HG02938 (cell line): ENCODE measurements at regions not wholly inside any gene's neighbourhood (a gene's known extent, or its start where the extent isn't known, plus 50 kb on each side); places are given as distances from the start of the nearest gene placed in this dataset.
"Not testable (repeated sequence)": the region's sequence is repeated elsewhere in the genome, so short reads cannot be mapped to it uniquely, and the experiment has no call there.

Experiments used
- ATAC-seq: cut with Tn5 transposase; IDR thresholded peaks from one replicate; pipeline ENCODE4 v1.9.1; 2021; ENCODE audit warnings: mild to moderate bottlenecking, moderate library complexity; ENCODE audit not compliant: unreplicated experiment

DNA sequence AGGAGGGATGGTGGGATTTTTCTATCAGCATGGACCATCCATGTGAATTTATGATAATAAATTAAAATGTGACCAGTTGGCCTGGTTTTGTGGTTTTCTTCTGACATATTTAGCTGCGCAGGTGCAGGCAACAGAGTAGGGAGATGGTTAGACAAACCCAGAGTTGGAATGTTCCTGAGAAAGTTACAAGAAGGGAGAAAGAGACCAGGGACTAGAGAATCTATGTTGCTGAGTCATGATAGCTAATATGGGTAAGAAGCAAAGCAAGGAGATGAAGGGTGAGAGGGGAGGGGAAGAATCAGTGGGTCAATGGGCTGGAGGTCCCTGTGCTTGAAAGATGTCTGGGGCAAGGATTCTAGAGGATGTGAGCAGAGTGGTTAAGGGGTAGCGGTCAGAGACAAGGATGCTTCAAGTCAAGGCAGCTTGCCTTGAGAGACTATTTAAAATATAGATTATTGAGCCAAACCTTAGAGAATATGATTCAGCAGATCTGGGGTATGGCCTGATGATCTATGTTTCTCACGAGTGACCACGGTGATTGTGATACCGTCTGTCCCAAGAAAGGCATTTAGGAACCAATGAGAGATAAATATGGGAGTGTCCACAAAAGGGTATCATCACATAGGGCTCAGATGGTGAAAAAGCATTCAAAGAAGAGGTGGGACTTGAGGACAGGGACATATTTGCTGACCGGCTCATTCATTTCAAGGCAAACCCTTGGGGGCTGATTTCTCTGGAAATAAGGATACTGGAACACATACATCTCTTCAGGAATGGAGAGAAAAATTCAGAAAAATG, 219.7 kb upstream of the PLD5 start:
- ATAC-seq = no peak

DNA sequence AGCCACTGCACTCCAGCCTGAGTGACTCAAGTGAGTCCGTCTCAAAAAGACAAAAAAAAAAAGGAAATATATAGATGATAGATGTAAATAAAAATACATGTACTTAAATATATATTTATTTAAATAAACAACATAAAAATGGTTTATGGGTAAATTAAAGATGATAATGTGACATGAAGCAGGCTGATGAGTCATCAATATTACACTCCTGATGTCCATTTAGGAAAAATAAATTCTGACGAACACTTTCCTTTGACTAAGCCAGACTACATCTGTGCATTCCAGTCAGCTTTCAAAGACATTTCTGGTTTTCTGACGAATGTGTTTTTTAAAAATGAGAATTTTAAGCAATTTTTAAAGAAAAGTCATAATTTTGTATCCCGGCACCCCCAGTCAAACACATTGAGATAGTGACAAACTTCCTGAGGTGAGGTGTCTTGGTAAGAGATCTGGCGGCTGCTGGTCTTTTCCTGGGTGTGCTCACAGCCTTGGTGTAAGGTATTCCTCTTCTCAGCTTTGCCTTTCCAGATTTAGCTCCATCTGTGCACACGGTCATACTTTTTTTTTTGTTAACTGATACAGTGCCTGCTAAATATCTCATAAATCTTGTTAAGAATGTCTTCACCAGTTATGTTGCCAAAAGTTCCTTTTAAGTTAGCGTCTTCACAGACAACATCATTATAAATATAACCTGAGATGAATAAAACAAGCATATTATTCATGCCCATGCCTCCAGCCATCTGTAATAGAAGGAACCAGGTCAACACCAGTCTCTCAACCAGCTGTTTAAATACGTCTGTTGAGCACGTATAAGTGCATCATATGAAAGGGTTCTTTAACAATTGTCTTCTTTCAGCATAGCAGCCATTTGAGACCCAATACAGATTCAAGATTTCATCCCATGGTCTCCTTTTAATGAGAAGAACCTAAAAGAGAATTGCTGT, 214.5 kb upstream of the PLD5 start:
- ATAC-seq = no peak

- ATAC-seq = no peak
Observed at GRCh38 chr1:242736611-242737010, 212.1 kb upstream of the PLD5 start.

DNA sequence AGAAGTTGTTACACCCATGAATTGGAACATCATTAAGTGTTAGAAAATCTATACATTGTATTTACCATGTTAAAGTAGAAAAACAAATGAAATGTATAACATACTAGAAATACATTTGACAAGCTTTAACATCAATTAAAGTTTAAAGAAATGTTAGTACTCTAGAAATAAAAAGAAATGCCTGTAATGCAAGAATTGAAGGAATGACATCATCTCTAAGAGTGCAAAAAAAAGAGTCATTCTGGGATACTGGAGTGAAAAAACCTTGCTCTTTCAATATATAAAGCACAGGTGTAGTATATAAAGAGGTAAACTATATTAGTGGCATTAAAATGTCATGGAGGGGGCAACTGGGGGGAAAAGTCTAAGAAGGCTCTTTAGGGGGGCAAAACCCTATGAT, 210.8 kb upstream of the PLD5 start:
- ATAC-seq = no peak

GRCh38 chr1:242731446-242731845, 206.9 kb upstream of the PLD5 start:
- ATAC-seq = no peak

GRCh38 chr1:242728696-242729095, 204.2 kb upstream of the PLD5 start:
- ATAC-seq = no peak

- ATAC-seq = no peak
Observed at GRCh38 chr1:242723044-242723716, 198.7 kb upstream of the PLD5 start.

GRCh38 chr1:242718967-242719366, 194.5 kb upstream of the PLD5 start:
- ATAC-seq = no peak

GRCh38 chr1:242712248-242712647, 187.8 kb upstream of the PLD5 start:
- ATAC-seq = no peak

- ATAC-seq = no peak
Observed at GRCh38 chr1:242710847-242711246, 186.3 kb upstream of the PLD5 start.

DNA sequence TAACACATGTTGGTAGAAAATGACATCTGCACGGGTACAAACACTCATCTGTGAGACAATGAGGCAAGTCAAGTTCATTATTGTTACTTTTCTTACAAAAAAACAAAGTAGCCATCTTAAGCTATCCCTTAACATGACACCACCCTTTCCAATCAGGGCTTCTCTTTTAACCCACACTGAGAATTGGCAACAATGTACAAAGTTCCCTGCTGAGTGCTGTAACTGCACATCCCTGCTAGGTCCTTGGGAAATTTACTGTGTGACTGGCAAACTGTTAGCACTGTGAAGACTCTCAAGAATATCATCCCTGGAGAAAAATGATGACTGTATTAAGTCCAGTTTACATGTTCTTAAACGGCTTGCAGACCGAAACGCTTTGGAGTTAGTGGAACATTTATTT, 185.8 kb upstream of the PLD5 start:
- ATAC-seq = no peak

DNA sequence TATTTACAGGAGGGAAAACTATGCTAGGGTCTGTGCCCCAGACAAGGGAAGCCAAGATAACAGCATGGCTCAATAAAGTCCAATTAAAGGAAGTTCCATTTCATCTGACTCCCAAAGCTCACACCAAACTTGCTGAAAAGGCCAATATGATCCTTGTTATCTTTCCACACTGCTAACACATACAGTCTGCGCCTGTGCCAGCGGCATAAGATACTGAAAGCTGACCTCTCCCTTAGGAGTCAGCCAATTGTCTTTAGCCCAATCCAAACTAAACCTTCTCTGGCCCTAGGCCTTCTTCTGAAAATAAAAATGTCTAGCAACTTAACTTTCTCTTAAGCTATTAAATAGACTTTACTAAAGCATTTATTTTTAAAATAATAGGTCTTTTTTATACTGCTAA, 179.0 kb upstream of the PLD5 start:
- ATAC-seq = no peak

DNA sequence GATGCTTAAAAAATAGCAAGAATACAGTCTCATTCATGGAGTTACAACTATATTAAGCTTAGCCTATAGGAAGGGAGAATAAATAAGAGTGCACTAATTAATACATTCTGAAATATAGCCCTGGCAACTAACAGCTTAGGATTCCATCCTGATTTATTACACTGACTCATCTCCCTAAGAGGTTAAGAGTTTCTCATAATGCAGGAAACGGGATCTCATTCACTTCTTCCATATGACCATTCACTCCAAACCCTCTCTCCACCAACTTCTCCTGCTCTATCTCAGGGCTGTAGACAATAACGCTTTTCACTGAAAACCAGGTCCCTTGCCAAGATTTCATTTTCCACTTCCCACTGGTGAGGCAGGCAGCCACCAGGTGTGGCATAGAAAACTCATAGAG, 168.5 kb upstream of the PLD5 start:
- ATAC-seq = no peak

DNA sequence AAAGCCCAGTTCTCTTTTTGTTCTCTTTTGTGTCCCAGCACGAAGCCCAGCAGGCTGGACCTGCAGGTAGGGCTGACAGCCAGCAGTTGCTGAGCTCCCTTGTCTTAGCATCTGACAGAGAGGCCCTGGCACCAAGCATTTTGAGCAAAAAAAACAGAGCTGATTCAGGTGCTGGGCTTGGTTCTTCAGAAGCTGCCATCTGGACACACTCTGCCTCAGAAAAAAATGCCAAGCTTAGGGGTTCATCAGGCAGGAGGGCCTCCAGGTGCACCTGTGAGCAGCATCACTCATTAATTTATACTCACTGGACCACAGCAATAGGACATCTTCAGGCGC, 167.1 kb upstream of the PLD5 start:
- no peak for ATAC-seq

- ATAC-seq = no peak
Observed at GRCh38 chr1:242690849-242691609, 166.5 kb upstream of the PLD5 start.

GRCh38 chr1:242689378-242689777, 164.9 kb upstream of the PLD5 start:
- no peak for ATAC-seq

GRCh38 chr1:242674951-242675645, 150.6 kb upstream of the PLD5 start:
- no peak for ATAC-seq

DNA sequence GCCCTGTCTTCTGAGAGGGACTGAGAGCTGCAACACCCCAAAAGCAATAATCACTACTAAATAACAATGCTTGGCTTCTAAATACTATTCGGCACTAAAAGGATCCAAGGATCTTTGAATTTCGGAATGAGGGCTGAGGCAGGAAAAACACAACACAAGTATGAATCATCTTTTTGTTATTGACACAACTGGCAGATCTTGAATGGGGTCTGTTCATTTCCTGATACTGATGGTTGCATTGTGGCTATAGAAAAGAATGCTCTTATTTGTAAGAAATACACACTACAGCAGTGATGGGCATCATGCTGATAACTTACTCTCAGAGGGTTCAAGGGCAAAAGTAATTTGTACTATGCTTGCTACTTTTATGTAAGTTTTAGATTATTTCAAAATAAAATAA, 149.2 kb upstream of the PLD5 start:
- ATAC-seq = no peak

- not testable (repeated sequence) for ATAC-seq
Observed at GRCh38 chr1:242673165-242673564, 148.7 kb upstream of the PLD5 start.

- ATAC-seq = no peak
Observed at GRCh38 chr1:242670019-242670418, 145.5 kb upstream of the PLD5 start.
